HG03039 (cell line): ENCODE measurements at regions not wholly inside any gene's neighbourhood (a gene's known extent, or its start where the extent isn't known, plus 50 kb on each side); places are given as distances from the start of the nearest gene placed in this dataset.

Experiments
- ATAC-seq: cut with Tn5 transposase; IDR thresholded peaks from one replicate; pipeline ENCODE4 v1.9.1; 2021; ENCODE audit warnings: mild to moderate bottlenecking, moderate library complexity; ENCODE audit not compliant: unreplicated experiment

DNA sequence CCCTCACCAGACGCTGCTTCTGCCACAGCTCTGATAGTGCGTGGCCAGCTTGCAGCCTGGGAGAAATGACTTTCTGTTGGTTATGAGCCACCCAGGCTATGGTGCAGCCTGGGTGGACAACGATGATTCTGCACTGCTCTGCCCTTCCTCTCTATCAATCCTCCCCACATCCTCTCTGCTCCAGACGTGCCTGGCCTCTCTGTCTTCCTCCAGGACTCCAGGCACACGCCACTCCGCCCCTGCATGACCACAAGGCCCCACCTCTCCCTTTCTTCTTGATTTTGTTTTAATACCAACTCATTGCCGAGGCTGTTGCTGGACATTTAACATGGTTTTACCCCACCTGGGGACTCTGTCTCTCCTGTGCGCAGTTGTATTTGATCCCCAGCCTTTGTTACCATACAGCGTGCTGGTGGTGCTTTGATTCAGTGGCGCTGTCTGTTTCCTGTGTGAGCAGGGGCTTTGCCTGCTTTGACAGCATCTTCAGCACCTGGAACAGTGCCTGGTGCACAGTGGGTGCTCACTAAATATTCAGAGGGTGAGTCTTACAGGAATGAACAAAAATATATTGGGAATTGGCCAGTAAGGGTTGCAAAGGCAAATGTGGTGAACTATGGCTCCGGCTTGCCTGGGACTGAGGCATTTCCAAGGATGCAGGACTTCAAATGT, 280.9 kb downstream of the CDH26 start:
- no peak for ATAC-seq

GRCh38 chr20:60239956-60240355, 281.7 kb downstream of the CDH26 start:
- ATAC-seq, result no peak

- no peak for ATAC-seq
Measured at GRCh38 chr20:60240415-60240814, 282.2 kb downstream of the CDH26 start.

GRCh38 chr20:60240986-60241385, 282.8 kb downstream of the CDH26 start:
- no peak for ATAC-seq

- no peak for ATAC-seq
Measured at GRCh38 chr20:60242836-60243505, 284.7 kb downstream of the CDH26 start.

- no peak for ATAC-seq
Measured at GRCh38 chr20:60244373-60245146, 286.3 kb downstream of the CDH26 start.

DNA sequence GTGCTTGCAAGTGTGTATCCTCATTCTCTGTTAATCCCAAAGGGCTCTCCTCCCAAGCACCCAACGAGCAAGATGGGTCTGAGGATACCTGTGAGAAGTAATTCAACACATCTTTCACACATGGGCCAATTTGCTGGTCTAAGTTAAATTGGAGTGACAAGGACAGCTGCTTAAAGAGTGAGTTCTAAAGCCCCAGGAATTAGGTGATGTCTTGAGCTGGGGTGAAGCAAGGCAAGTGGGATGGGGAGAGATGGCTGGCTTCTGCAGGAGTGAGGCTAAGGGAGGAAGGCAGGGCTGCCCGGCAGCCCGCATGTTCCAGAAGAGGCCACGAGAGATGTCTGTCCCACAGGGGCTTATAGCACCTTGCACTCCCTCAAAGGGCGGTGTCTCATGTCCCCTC, 288.5 kb downstream of the CDH26 start:
- ATAC-seq, result no peak

GRCh38 chr20:60249436-60249835, 291.2 kb downstream of the CDH26 start:
- ATAC-seq, result no peak

GRCh38 chr20:60250251-60250650, 292.0 kb downstream of the CDH26 start:
- ATAC-seq, result no peak

- ATAC-seq, result no peak
Measured at GRCh38 chr20:60252866-60253265, 294.6 kb downstream of the CDH26 start.

DNA sequence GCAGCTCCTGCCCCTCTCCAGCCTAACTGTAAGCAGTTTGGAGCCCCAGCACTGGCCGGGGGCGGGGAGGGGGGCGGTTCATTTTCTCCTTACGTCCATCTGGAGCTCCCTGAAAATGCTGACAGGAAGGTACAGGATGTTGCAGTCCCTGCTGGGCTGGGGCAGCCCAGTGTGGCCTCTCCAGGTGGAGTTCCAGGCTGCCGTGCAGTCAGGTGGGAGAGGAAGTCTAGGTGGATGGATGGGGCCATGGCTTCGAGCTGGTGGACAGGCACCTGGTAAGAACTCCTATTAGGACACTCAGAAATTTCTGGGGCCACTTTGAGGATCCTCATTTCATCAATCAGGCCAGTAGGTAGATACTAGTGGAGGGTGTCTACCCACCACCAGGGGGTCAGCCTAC, 295.2 kb downstream of the CDH26 start:
- ATAC-seq, result no peak

DNA sequence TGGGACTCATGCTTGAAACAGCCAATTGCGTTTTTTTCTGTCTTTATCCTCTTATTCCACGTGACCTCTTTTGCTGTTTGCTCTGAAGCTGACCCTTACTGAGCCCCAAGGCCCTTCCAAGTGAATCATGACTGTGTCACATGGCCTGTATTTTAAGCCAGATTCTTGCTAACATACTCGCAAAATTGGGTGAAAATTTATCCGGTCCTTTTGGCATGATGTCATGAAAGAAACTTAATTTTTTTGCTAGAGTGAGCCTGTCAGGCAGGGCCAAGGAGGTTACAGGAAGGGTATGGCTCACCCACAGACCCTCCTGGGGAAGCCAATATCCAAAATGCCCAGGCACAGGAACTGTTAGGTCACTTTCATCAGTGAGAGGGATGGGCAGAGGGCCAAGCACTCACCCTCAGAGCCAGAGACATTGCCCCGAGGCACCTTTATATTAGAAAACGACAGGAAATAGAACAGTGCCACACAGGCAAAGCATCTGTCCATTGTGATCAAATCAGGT, 296.7 kb downstream of the CDH26 start:
- no peak for ATAC-seq

- ATAC-seq, result no peak
Measured at GRCh38 chr20:60255415-60255814, 297.2 kb downstream of the CDH26 start.

- ATAC-seq, result no peak
Measured at GRCh38 chr20:60255866-60256265, 297.6 kb downstream of the CDH26 start.

- no peak for ATAC-seq
Measured at GRCh38 chr20:60256811-60257210, 298.6 kb downstream of the CDH26 start.

DNA sequence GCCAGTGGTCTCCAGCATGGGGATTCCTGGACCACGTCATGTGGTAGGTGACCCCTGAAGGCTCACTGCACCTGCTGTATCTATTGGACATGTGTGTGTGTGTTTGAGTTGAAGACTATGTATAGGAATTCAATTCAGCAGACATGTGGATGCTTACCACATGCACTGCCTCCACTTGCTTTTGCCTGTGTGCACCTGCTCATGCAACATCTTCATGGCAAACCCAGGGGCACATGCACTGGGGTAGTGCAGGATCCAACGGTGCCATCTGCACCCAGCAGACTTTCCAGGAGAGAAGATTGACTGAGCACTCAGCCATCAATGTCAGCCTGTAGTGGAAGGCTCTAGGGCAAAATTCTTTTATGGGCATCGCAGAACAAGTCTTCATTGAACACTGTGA, 299.4 kb downstream of the CDH26 start:
- no peak for ATAC-seq

GRCh38 chr20:60258255-60258863, 300.1 kb downstream of the CDH26 start:
- no peak for ATAC-seq

DNA sequence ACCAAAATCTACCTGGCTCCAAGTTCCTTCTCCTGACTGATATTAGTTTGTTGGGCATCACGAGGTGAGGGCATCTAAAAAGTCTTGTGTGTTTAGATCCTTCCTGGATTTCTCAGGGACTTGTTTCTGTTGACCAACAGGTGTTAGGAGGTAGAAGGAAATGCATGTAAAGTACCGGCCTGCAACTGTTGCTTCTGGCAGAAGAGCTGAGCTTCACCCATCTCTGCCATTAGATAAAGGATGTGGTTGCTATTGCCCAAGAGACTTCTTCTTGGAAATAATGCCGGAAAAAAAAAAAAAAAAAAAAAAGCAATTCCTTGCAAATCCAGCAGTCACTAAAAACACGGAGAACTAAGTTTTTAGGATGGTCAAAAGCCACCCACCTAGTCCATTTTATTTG, 303.1 kb downstream of the CDH26 start:
- no peak for ATAC-seq

- no peak for ATAC-seq
Measured at GRCh38 chr20:60262967-60263603, 304.9 kb downstream of the CDH26 start.

- ATAC-seq, result no peak
Measured at GRCh38 chr20:60263725-60264709, 305.8 kb downstream of the CDH26 start.
